ENCODE measurements at regions not wholly inside any gene's neighbourhood (a gene's known extent, or its start where the extent isn't known, plus 50 kb on each side); places are given as distances from the start of the nearest gene placed in this dataset.

DNA sequence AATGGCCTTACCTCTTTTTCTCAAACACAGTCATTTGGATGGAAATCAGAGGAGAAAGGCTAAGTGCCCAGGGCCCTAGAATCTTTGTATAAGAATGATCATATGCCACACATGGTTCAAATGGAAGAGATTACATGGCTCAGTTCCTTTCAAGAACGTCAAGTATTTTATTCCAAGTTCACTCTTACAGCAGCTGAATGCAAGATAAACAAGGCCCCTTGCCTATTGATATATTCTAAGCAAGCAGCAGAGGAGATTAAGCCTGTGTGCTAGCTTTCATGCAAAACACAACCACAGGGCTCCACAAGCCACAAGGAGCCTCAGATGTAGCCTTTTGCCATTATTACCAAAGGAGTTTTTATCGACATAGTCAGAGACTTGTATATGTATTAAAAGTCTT, 55.3 kb upstream of the SLCO6A1 start:
- no peaks in the 10 kb centered on the region for H3K79me2 ChIP-seq (ENCODE audit: low read length)
- H2AFZ ChIP-seq (ENCODE audit: low read length) = no peak overlapping the region
- no peaks in the 10 kb centered on the region for H3K4me1 ChIP-seq (ENCODE audit: low read length)
- no peaks in the 10 kb centered on the region for H3K27me3 ChIP-seq (replicated peaks; ENCODE audit: insufficient read depth, low read length)
- H3K9me3 ChIP-seq (replicated peaks; ENCODE audit: insufficient read depth, low read length) = no peaks in the 10 kb centered on the region
- H3F3A ChIP-seq (ENCODE audit: insufficient read depth, low read length) = no peaks in the 10 kb centered on the region
- H3K36me3 ChIP-seq (replicated peaks; ENCODE audit: insufficient read depth, low read length) = no peaks in the 10 kb centered on the region
- no peak overlapping the region for H3K4me2 ChIP-seq (ENCODE audit: low read depth, low read length)
- H3K9ac ChIP-seq (ENCODE audit: low read length) = no peak overlapping the region
- H3K27ac ChIP-seq (ENCODE audit: low read length) = no peak overlapping the region
- DNase-seq = no peak
- H4K20me1 ChIP-seq (ENCODE audit: insufficient read depth, low read length) = no peaks in the 10 kb centered on the region
- H3K4me3 ChIP-seq (ENCODE audit: low read length) = no peak overlapping the region
- TF ChIP-seq CTCF (IDR thresholded peaks at IDR 0.05; ENCODE audit: low read length) (no peak), EZH2 (optimal IDR thresholded peaks at IDR 0.05; ENCODE audit: low read depth, low read length) (no peak), EZH2phosphoT487 (IDR thresholded peaks at IDR 0.05; ENCODE audit: low read length) (no peak)
- H3K9me2 ChIP-seq (replicated peaks; ENCODE audit: insufficient read depth, low read length) = no peaks in the 10 kb centered on the region

GRCh38 chr5:102554728-102555127, 55.9 kb upstream of the SLCO6A1 start:
- Histone ChIP-seq H3F3A (ENCODE audit: insufficient read depth, low read length) (no peaks in the 10 kb centered on the region), H3K4me3 (ENCODE audit: low read length) (no peak overlapping the region), H3K9me3 (replicated peaks; ENCODE audit: insufficient read depth, low read length) (no peaks in the 10 kb centered on the region), H2AFZ (ENCODE audit: low read length) (no peak overlapping the region), H3K4me2 (ENCODE audit: low read depth, low read length) (no peak overlapping the region), H3K27me3 (replicated peaks; ENCODE audit: insufficient read depth, low read length) (no peaks in the 10 kb centered on the region), H3K79me2 (ENCODE audit: low read length) (no peaks in the 10 kb centered on the region), H3K27ac (ENCODE audit: low read length) (no peak overlapping the region), H3K9me2 (replicated peaks; ENCODE audit: insufficient read depth, low read length) (no peaks in the 10 kb centered on the region), H4K20me1 (ENCODE audit: insufficient read depth, low read length) (no peaks in the 10 kb centered on the region), H3K4me1 (ENCODE audit: low read length) (no peaks in the 10 kb centered on the region), H3K36me3 (replicated peaks; ENCODE audit: insufficient read depth, low read length) (no peaks in the 10 kb centered on the region), H3K9ac (ENCODE audit: low read length) (no peak overlapping the region)
- TF ChIP-seq CTCF (IDR thresholded peaks at IDR 0.05; ENCODE audit: low read length) (peak; percentile 47), EZH2 (optimal IDR thresholded peaks at IDR 0.05; ENCODE audit: low read depth, low read length) (no peak)
- DNase-seq = peak; percentile 38

DNA sequence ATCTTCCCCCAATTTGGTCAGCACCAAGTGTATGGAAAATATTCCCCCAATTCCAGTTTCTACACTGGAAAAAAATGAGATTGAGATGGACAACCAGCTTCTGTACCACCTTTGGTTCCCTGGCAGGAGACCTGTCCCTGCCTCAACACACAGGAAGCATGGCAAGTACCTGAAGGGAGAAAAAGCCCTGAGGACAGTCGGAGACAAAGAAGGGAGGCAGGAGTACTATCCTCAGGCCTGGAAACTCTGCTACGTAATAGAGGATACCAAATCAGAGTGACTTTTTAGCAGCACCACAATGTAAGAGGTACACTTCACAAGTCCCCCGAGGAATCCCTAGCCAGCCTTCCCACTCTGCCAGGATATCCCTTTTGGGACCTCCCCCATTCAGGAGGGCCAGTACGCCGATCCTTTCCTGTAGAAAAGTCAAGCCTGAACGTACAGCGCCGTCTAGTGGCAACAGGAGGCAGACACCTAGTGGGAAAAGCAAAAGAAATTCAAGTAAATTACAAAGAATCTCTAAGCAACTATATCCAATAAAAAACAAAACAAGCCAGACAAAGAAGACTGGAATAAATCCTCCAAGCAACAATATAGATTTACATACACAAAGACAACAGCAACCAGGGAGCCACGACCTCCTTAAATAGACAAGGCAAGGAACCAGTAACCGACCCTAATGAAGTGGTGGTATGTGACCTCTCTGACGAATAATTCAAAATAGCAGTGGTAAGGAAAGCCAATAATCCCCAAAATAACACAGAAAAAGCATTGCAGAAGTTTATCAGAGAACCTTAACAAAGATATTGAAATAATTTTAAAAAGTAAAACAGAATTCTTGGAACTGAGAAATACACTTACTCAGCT, 63.3 kb upstream of the SLCO6A1 start:
- Histone ChIP-seq H3K4me3 (ENCODE audit: low read length) (no peak overlapping the region), H3K4me1 (ENCODE audit: low read length) (no peaks in the 10 kb centered on the region), H3K36me3 (replicated peaks; ENCODE audit: insufficient read depth, low read length) (no peaks in the 10 kb centered on the region), H3F3A (ENCODE audit: insufficient read depth, low read length) (no peaks in the 10 kb centered on the region), H3K9me2 (replicated peaks; ENCODE audit: insufficient read depth, low read length) (no peaks in the 10 kb centered on the region), H3K27me3 (replicated peaks; ENCODE audit: insufficient read depth, low read length) (no peaks in the 10 kb centered on the region), H2AFZ (ENCODE audit: low read length) (peak overlapping the region; percentile 13), H3K4me2 (ENCODE audit: low read depth, low read length) (0 out of 2 replicates have a peak overlapping the region, but pooled peaks have one; percentile 14), H4K20me1 (ENCODE audit: insufficient read depth, low read length) (no peaks in the 10 kb centered on the region), H3K9me3 (replicated peaks; ENCODE audit: insufficient read depth, low read length) (no peaks in the 10 kb centered on the region), H3K9ac (ENCODE audit: low read length) (no peak overlapping the region), H3K79me2 (ENCODE audit: low read length) (no peaks in the 10 kb centered on the region), H3K27ac (ENCODE audit: low read length) (no peak overlapping the region)
- DNase-seq = peak; percentile 24
- TF ChIP-seq EZH2phosphoT487 (IDR thresholded peaks at IDR 0.05; ENCODE audit: low read length) (no peak), EZH2 (optimal IDR thresholded peaks at IDR 0.05; ENCODE audit: low read depth, low read length) (no peak), CTCF (IDR thresholded peaks at IDR 0.05; ENCODE audit: low read length) (peak; percentile 94)

All from MM.1S (cell line).